Sigmoid colon (tissue), 3 donors: ENCODE measurements at regions not wholly inside any gene's neighbourhood (a gene's known extent, or its start where the extent isn't known, plus 50 kb on each side); places are given as distances from the start of the nearest gene placed in this dataset.
"Not testable (repeated sequence)": the region's sequence is repeated elsewhere in the genome, so short reads cannot be mapped to it uniquely, and the experiment has no call there.

Experiments
- POLR2A ChIP-seq, 2 donors: fragments of 450-650 bp; IDR thresholded peaks; one replicate each; pipeline ENCODE4 v1.6.1; 2016; ENCODE audit warnings: antibody characterized with exemption in 2 of 2, mild to moderate bottlenecking in 2 of 2, moderate library complexity in 2 of 2
- TF ChIP-seq, protein P1 (sequence below), 4 experiments: fragments of 450-650 bp in 3 of 4; fragments of 200-600 bp in 1 of 4; IDR thresholded peaks; one replicate each; pipeline ENCODE4 v1.5.1; 2016 to 2019; ENCODE audit warnings: antibody characterized with exemption in 4 of 4, mild to moderate bottlenecking in 3 of 4, moderate library complexity in 2 of 4

DNA sequence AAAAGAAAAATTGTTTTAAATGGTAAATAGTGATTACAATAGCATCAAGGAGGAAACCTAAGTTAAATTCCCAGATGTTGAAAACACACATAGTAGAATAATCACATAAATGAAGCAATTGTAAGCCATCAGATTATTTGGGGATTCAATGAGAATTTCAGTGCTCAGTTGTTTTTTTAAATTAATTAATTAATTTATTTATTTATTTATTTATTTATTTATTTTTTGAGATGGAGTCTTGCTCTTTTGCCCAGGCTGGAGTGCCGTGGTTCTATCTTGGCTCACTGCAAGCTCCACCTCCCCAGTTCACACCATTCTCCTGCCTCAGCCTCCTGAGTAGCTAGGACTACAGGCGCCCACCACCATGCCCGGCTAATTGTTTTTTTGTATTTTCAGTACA lies 262.8 kb upstream of the SMIM21 start:
- TF ChIP-seq, protein P1, sequence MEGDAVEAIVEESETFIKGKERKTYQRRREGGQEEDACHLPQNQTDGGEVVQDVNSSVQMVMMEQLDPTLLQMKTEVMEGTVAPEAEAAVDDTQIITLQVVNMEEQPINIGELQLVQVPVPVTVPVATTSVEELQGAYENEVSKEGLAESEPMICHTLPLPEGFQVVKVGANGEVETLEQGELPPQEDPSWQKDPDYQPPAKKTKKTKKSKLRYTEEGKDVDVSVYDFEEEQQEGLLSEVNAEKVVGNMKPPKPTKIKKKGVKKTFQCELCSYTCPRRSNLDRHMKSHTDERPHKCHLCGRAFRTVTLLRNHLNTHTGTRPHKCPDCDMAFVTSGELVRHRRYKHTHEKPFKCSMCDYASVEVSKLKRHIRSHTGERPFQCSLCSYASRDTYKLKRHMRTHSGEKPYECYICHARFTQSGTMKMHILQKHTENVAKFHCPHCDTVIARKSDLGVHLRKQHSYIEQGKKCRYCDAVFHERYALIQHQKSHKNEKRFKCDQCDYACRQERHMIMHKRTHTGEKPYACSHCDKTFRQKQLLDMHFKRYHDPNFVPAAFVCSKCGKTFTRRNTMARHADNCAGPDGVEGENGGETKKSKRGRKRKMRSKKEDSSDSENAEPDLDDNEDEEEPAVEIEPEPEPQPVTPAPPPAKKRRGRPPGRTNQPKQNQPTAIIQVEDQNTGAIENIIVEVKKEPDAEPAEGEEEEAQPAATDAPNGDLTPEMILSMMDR (IDR thresholded peaks at IDR 0.05) = not testable (repeated sequence)
- TF ChIP-seq POLR2A (IDR thresholded peaks at IDR 0.05) = not testable (repeated sequence)
